Coronary artery (tissue), 2 donors: ENCODE measurements at regions not wholly inside any gene's neighbourhood (a gene's known extent, or its start where the extent isn't known, plus 50 kb on each side); places are given as distances from the start of the nearest gene placed in this dataset.

ENCODE experiments used
- DNase-seq: peaks from one replicate; pipeline ENCODE4 v3.0.0-alpha.2; 2017; ENCODE audit warnings: low spot score
- H3K27ac ChIP-seq, 2 donors: fragments of 200-600 bp; sonication (generic); one replicate each; pipeline ENCODE4 v1.5.1; 2016 to 2019
- H3K4me3 ChIP-seq: fragments of 200-600 bp; sonication (generic); 2 replicates; pipeline ENCODE4 v1.5.1; 2016; ENCODE audit warnings: mild to moderate bottlenecking, moderate library complexity
- CTCF ChIP-seq: fragments of 200-600 bp; sonication (generic); IDR thresholded peaks from one replicate; pipeline ENCODE4 v1.5.1; 2019; ENCODE audit warnings: antibody characterized with exemption

GRCh38 chr14:87187786-87188185, 805.2 kb downstream of the GALC start:
- TF ChIP-seq CTCF, result no peak
- no peak overlapping the region for H3K4me3 ChIP-seq
- no peak for DNase-seq
- H3K27ac ChIP-seq, result no peak overlapping the region

DNA sequence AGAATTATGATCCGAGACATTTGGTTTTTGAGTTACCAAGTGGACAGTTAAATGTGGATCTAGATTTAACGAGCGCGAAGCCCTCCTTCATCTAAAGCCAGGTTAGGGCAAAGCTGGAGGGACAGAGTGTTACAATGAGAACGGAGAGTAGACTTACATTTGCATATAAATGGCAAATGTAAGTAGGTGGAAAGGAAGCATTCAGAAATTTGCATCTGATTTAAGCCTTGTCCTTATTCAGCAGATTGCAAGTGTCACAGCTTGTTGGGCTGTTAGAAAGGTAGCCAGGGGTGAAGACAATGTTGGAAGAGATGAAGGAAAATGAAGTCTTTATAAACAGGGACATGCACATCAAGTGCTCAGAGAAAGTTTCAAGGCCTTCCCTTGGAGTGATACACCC, 806.2 kb downstream of the GALC start:
- no peak for DNase-seq
- Histone ChIP-seq H3K4me3 (no peak overlapping the region), H3K27ac (no peak overlapping the region)
- TF ChIP-seq CTCF, result no peak

GRCh38 chr14:87185961-87186560, 806.9 kb downstream of the GALC start:
- TF ChIP-seq CTCF, result no peak
- Histone ChIP-seq H3K4me3 (no peak overlapping the region), H3K27ac (no peak overlapping the region)
- no peak for DNase-seq

DNA sequence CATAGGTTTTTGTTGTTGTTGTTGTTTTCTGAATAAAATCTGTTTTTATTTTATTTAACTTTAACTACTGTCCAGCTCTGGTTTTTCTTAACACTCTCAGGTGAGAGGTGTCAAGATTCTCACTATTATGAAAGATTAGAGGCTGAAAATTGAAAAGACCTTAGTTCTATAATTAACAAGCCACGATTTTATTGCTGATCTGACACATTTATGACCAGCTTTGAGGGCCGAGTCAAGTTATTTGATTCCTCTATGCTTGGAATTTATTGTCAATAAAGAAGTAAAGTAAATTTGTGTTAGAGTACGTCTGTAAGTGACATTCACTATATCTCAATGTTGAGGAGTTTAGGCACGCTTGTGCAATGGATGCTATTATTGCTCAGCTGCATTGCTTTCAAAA, 808.8 kb downstream of the GALC start:
- DNase-seq, result no peak
- no peak overlapping the region for H3K4me3 ChIP-seq
- no peak for TF ChIP-seq CTCF
- H3K27ac ChIP-seq, result no peak overlapping the region

- DNase-seq, result no peak
- no peak for TF ChIP-seq CTCF
- no peak overlapping the region for H3K4me3 ChIP-seq
- no peak overlapping the region for H3K27ac ChIP-seq
Observed at GRCh38 chr14:87181288-87181687, 811.7 kb downstream of the GALC start.

DNA sequence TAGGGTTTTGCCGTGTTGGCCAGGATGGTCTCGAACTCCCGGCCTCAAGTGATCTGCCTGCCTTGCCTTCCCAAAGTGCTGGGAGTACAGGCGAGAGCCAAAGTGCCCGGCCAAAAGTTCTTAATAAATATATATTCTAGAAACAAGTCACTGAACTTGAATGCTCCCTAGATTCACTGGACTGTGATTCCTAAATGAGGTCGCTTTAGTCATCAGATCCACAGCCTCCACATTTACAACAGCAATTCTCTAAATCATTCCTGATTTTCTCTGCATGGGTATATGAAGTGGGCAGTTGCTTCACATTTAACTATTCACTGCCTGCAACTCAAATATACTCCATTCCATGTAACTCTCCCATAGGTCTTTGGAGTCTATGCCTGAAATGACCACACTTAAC, 813.0 kb downstream of the GALC start:
- TF ChIP-seq CTCF, result no peak
- DNase-seq, result no peak
- H3K27ac ChIP-seq, result no peak overlapping the region
- no peak overlapping the region for H3K4me3 ChIP-seq

GRCh38 chr14:87178277-87178676, 814.7 kb downstream of the GALC start:
- no peak overlapping the region for H3K27ac ChIP-seq
- no peak for DNase-seq
- no peak for TF ChIP-seq CTCF
- H3K4me3 ChIP-seq, result no peak overlapping the region
